OCI-LY7 (cell line): ENCODE measurements at regions not wholly inside any gene's neighbourhood (a gene's known extent, or its start where the extent isn't known, plus 50 kb on each side); places are given as distances from the start of the nearest gene placed in this dataset.

Experiments
- CTCF ChIP-seq: fragments of 200-600 bp; sonication (generic); conservative IDR thresholded peaks from 2 replicates; pipeline ENCODE4 v1.5.1; 2014; ENCODE audit warnings: mild to moderate bottlenecking, antibody characterized with exemption, low read length, moderate library complexity, mixed read lengths
- EZH2phosphoT487 ChIP-seq: fragments of 200-600 bp; sonication (generic); IDR thresholded peaks from 2 replicates; pipeline ENCODE4 v1.6.1; 2018; ENCODE audit warnings: low read depth, borderline replicate concordance, mild to moderate bottlenecking, mixed run types, antibody characterized with exemption, low read length, moderate library complexity, mixed read lengths

GRCh38 chr6:56335726-56336125 lies 88.3 kb upstream of the COL21A1 start:
- TF ChIP-seq CTCF (no peak), EZH2phosphoT487 (no peak)
